ENCODE measurements at regions not wholly inside any gene's neighbourhood (a gene's known extent, or its start where the extent isn't known, plus 50 kb on each side); places are given as distances from the start of the nearest gene placed in this dataset.

DNA sequence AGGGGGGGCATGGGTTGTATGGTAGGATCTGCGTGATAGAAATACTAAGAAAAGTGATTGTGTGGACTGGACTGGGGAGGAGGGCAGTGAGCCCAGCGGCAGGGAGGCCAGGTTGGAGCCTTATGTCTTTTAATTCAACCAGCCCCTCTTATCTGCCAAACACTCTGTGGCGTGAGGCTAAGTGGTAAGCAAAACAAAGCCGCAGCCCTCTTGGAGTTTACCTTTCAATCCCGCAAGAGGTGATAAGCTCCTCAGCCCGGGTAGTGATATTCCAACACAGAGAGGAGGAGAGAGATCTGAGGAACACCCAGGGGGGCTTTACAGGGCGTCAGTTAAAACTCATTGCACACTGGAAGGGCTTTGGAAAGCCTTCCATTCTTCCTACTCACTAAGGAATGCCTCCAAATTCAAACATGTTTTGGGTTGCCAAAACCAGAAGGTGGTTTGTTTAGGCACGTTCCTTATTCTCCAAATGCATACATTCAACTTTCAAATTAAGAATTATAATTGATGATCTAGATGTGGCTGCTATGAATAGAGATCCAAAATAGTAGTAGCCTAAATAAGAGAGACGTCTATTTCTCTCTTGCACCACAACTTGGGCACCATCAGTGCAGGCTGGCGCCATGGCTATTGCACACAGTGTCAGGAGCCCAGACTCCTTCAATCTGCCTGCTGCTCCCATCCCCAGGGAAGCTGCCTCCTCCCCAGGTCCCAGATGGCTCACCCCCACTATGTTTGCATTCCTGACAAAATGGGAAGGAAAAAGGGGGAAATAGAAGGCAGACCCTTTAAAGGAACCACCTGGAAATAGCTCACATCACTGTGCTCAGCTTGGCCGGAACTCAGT, 75.1 kb upstream of the FSTL4 start:
- DNase-seq (ENCODE audit: low spot score), result no peak

DNA sequence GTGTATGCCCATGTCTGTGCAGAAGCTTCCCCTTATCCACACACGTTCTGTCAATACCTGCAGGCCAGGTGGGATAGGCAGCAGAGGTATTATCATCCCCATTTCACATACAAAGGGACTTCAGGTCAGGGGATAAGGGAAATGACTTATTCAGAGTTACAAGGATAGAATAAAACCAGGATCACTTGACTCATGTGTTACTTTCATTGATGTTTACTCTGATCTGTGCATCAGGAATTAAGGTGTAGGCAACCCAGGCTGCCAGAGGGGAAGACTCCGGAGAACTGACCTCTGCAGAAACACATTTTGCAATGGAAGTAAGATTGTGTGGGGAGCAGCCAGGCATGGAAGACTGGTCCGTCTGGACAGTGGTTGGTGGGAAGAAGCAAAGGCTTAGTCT, 74.2 kb upstream of the FSTL4 start:
- no peak for DNase-seq (ENCODE audit: low spot score)

DNA sequence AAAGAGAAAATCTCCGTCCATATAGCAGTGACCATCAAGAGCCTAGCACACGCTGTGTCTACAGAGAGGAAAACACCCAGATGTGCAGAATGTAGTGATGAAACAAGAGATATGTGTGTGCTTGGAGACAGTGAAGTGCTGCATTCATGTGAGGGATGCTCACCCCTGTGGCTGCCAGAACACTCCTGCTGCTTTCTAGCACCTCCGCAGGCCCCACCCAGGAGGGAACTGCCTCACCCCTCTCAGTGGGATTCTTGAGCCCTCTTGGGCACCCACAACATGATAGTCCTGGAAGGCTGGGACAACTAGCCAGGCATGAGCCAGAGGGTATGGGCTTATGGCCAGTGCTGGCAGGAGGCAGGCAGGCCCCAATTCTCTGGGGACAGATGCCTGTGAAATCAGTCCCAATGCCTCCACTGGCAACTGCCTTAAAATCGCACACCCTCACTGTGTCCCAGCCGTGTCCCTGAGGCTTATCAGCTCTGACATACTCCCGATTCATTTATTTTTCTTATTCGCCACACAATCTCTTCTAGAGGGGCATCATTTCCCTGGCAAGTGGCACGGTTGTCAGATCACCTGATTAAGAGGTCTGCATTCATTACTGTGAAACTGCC, 73.2 kb upstream of the FSTL4 start:
- no peak for DNase-seq (ENCODE audit: low spot score)

DNA sequence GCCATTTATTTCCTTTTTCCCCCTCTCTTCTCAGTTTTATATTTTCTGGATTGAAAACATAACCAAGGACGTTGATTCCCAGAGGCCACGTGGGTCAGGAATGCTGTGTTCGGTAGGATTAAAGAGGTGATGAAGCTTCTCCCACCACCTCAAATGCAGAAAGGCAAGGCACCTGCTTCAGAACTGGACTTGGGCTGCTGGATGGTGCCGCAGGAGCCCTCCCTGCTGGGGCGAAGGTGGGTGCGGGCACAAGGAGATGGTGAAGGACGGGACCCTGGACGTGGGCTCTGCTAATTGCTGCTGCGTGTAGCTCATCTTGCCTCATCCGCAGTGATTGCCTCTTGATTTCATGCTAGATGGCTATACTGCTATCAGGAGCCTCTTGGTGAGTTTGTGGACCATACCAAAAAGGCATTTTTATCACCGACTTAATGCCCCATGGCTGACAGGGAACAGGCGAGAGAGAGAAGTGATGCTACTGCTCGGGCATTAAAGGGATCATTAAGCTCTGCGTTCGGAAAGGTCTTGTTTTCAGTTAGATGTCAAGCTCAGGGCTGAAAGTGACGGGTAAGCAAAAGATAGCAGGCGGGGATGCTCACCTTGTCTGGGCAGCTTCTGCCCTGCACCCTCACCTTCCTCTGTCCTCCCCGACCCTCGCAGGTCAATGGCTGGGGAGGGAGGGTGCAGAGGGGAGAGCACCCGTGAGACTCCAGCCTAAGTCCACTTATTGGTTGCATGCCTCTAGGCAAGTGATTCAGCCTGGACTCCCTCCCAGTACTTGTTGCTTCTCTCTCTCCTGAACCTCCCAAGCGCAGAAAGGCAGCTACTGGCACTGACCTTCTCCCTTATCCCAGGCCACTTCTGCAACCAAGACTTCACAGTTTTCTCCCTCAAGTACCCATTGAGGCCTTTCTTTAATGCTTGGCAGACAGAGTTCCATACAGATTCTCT, 71.6 kb upstream of the FSTL4 start:
- no peak for DNase-seq (ENCODE audit: low spot score)

DNA sequence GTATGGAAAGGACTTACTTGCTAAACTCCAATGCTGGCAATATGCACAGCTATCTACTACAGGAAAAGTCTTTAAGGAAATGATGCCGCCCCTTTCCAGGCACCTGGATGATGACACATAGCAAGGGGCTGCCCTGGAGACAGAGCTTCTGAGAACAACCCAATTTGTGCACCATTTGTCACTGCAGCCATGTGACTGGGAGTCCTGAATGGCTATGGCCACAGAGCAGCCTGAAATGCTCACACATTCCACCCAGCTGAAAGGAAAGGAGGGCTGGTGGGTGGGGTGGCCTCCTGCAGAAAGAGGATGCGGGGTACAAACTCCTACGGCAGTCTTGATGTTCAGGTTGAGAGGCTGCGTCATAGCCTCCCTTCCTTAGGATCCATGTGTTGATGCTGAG, 70.1 kb upstream of the FSTL4 start:
- DNase-seq (ENCODE audit: low spot score), result no peak

DNA sequence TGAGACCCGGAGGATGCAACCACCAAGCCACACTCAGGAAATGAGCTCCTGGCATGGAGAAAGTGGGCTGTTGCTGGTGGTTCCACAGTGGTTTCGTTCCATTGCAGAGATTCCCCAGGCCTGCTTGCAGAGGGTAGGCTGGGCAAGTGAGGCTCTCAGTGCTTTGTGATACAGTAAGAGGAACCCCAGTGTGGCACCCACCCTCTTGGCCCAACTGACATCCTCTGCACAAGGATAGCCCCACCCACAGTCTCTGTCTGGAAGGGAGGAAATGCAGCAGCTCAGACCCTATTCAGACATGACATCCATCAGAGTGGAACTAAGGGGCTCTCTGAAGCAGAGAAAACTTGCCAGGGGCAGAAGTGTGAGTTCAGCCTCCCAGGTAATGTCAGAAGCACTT, 69.6 kb upstream of the FSTL4 start:
- no peak for DNase-seq (ENCODE audit: low spot score)

DNA sequence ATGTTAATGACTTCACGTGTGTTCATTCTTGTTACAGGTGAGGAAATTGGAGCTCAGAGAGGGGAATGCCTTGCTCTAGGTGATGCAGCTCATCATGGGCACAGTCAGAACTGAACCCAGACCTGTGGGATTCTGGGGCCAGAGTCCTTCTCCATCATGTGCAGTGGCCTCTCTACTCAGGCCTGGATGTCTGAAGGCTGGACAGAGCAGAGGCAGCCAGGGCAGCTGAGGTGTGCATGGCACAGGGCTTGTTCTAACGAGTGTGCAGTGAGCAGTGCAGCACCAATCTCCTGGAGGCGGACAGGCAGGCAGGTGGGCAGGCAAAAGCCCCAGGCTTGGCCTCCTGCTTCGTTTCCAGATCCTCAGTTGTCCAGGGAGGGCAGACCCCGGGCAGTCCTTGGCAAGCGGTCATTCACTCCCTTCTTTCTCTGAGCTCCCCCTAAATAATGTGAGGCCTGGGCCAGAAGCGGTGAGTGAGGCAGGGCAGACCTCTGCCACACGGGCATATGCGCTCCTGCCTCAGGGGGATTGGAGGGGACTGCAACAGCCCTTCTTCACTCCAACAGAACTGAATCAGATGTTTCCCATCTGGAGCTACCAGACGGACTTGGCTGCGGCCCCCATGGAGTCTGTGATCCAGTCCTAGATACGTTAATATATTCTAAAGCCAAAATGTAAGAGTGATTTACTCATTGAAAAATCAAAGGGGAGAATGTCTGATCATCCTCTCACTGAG, 68.7 kb upstream of the FSTL4 start:
- DNase-seq (ENCODE audit: low spot score), result no peak

DNA sequence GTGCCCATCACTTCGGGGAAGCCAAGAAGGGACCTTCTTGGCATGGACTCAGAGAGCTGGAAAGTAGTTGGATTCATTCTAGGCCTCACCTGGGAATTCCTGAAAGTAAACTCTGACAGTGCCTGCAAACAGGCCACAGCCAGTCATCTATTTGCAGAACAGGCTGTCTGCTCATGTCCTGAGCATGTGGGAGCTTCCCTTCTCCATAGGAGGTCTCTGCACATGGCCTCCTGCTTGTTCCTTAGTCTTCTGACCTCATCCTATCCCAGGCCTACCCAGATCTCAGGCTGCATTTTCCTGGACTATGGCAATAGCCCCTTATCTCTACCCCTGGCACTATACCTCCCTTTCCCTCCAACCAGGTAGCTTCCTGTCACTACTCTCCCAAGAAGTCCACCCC, 67.2 kb upstream of the FSTL4 start:
- no peak for DNase-seq (ENCODE audit: low spot score)

DNA sequence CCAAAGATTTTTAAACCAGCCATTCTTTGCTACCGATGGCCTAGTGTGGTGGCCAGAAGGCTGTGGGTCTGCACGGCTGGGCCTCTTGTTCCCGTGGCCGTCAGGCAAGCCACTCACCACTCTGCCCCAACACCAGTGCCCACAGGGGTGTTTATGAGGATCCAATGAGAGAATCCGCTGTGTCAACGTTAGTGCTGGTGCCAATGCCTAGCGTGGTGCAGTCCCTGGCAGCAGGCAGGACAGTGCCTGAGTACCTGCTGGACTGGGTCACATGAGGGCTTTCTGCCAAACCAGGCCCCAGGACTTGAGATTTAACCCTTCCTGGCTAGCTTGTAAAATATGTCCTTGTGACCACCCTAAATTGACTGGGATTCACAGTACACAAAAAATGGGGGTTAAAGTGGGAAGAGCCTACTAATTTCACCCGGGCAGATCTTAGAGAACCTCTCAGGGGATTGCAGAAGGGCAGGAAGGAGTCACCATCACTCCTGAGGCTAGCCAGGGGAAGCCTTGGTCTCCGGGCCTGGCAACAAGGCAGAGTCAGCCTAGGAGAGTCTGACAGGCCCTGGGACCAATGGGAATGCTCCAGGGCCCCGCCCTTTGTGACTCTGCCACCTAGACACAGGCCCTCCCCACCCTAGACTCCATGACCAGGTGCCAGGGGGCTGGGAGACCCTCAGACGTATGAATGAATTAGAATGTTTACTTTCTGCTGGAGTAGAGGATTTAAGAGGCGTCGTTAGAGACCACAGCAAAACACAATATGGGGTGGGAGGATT, 63.2 kb upstream of the FSTL4 start:
- DNase-seq (ENCODE audit: low spot score), result no peak

DNA sequence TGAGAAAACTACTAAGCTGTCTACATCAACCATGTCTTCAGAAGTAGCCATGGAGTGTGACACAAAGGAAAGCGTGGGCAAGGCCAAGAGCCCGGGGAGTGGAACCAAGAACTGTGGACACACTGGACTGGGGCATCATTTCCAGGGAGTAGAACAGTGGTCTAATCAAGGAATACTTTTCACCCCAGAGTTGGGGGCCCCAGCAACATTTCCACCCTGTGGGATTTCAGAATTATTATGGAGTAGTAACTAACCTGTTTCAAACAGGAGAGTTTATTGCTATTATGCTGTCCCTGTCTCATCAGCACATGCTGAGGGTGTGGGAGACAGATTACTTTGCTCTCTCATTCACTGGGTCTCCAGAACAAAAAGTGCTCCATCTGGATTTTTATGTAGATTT, 58.0 kb upstream of the FSTL4 start:
- DNase-seq (ENCODE audit: low spot score), result no peak

DNA sequence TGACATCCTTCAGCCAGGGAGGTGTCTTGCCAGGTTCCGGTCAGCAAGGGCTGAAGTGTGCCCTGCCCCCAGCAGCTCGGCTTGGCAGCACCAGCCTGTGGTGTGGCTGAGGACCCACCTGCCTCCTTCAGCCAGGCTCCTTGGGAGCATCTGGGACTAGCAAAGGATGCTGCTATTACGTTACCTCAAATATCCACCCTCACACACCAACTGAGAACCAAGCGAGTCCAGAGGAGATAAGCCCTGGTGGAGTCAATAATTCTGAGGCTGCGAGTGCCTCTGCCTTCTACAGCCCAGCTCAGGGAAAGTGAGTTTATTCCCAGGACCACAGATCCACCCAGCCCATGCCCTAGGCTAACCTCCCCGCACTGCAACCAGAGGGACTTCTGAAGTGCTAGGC, 57.1 kb upstream of the FSTL4 start:
- no peak for DNase-seq (ENCODE audit: low spot score)

DNA sequence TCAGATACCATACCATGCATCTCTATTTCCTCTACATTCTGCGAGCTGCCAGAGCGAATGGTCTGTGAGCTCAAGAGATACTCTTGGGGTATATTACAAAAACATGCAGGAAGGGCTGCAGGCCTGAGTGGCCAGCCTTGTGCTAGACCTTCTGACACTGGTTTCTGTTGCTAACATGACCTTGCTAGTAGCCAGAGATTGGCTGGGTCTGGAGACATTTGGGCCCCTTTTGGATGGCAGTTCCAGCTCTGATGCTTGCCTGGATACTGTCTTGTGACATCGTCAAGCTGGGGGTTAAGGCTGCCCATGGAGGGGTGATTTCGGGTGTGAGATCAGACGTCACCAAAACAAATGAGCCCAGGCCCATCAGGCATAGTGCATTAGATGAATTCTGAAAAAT, 56.1 kb upstream of the FSTL4 start:
- no peak for DNase-seq (ENCODE audit: low spot score)

DNA sequence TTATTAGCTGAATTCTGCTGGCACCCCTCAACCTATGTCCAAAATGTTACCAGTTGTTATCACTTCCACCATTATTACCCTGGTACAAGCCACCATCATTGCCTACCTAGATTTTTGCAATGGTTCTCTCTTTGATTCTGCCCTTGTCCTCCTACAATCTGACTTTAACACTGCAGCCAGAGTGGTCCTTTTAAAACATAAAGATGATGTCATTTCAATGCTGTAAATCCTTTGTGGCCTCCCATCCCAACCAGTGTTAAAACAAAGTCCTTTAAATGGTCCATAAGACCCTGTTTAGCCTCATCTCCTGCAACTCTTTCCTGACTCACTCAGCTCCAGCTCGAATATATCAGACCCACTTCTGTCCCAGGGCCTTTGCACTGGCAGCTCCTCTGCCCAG, 54.9 kb upstream of the FSTL4 start:
- DNase-seq (ENCODE audit: low spot score), result no peak

DNA sequence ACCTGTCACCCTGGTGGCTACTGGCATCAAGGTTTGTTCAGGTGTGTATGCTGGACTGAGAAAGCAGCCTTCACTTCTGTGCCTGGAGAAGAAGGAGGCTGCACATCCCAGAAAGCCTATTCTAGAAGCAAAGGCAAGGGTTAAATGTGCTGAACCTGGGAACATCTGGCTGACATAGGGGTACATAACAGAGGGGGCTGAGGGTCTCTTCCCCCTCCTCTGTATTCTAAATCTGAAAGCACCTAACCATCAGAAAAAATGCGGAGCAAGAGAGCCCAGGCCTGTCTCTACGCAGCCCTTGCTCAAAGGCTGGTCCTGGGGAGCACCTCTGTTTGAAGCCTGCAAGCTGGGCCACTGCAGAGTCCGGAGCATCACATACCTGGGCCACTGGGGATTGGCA, 53.2 kb upstream of the FSTL4 start:
- DNase-seq (ENCODE audit: low spot score), result no peak

DNA sequence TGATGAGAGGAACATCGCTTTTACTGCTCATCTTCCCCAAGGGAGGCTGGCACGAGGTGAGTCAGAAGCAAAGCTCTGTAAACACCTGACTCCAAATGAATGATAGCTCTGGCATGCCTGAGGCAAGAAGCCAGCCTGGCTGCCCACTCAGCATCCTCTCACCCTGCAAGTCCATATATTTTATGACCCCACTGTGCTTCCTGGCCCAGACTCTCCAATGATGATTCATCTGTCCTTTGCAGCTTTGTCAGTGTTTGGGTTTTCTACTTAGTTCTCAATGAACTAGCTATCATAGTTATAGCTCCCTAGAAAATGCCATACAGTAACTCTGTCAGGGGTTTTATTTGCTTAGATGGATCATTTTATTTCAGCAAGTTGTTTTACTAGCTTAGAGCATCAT, 52.1 kb upstream of the FSTL4 start:
- DNase-seq (ENCODE audit: low spot score), result no peak

DNA sequence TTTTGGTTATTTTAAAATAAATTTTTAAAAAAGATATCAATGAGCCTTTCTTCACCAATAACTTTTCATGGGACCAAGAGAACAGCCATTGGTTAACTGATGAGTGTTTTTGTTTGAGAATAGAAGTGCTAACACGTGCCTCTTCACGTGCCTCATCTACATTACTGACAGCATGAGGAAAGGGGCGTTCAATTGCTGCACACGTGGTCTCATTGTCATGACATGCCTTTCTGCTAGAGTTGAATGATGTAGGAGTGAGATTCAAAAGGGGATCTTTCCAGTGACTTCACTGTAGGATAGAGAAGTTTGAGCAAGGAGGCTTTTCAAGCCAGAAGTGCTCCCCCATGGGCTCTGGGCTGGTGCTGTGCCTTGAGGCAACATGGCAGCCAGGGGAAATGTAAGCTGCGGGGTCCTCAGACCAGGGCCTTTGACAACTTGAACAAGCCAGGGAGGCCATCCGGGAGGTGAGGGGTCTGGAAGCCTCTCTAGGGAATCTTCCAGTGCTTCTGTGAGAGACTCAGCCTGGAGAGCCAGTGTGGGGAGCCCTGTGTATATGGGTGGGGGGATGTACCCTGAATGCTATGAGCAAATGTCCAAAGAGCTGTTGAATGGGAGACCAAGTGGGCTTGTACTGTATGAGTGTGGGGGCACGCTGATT, 51.2 kb upstream of the FSTL4 start:
- DNase-seq (ENCODE audit: low spot score), result no peak

DNA sequence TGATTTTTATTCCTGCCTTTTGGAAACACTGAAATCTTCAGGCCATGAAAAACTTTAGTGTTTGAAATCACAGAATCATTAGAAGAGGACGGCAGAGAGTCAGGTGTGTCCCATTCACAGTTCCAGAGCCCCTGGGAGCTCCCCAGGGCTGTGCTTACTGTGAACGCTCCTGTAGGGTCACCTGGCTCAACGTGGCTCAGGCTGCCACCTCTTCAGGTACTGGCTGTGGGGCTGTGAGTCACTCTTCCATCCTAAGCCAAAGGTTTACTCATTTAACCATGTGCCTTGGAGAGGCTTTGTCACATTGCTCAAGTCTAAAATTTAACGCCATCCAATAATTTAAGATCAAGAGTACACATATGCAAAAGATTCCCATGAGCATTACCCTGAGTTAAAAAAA, 50.2 kb upstream of the FSTL4 start:
- no peak for DNase-seq (ENCODE audit: low spot score)

Measured in AG08396 (cell line).